GM23248 (cell line): ENCODE measurements at regions not wholly inside any gene's neighbourhood (a gene's known extent, or its start where the extent isn't known, plus 50 kb on each side); places are given as distances from the start of the nearest gene placed in this dataset.

Source experiments
- EZH2 ChIP-seq: fragments of 200-600 bp; sonication (generic); IDR thresholded peaks from 2 replicates; pipeline ENCODE4 v1.6.1; 2018; ENCODE audit warnings: antibody characterized with exemption, mild to moderate bottlenecking; ENCODE audit not compliant: insufficient read depth, poor library complexity, severe bottlenecking
- EZH2phosphoT487 ChIP-seq: fragments of 200-600 bp; sonication (generic); IDR thresholded peaks from 2 replicates; pipeline ENCODE4 v1.6.1; 2018; ENCODE audit warnings: antibody characterized with exemption, moderate library complexity, mild to moderate bottlenecking, low read depth; ENCODE audit not compliant: insufficient read depth

DNA sequence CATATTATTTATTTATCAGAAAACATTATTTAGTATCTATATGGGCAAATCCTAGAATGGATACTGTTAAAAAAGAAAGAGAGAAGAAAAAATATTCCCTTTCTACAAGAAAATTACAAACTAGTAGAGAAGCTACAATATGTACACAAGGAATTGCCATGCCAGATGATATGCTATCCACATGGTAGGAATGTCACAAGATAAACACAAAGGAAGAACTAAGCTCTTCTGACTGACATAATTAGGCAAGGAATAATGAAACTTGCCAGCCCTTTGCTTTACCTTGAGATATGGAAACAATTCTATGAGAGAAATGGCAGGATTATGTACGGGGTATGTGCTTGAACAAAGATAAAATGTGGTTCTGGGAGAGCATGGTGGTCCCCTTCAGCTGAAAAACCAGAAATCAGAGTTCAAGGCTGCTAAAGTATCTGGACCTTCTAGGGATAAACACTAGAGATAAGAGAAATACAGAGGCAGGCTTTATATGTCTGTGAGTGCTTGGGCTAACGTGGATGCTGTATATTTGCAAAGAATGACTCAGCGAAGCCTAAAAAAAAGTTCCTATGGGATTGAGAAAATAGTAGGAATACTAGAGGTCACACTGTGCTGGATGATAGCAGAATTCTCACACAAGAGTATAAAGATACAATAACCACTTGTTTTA, 451.6 kb downstream of the TLE1 start:
- no peak for TF ChIP-seq EZH2
- no peak for TF ChIP-seq EZH2phosphoT487
